HG03354 (cell line): ENCODE measurements at regions not wholly inside any gene's neighbourhood (a gene's known extent, or its start where the extent isn't known, plus 50 kb on each side); places are given as distances from the start of the nearest gene placed in this dataset.
"Not testable (repeated sequence)": the region's sequence is repeated elsewhere in the genome, so short reads cannot be mapped to it uniquely, and the experiment has no call there.

Experiments
- ATAC-seq: cut with Tn5 transposase; IDR thresholded peaks from one replicate; pipeline ENCODE4 v1.9.1; 2021; ENCODE audit warnings: mild to moderate bottlenecking; ENCODE audit not compliant: unreplicated experiment, poor library complexity, severe bottlenecking

DNA sequence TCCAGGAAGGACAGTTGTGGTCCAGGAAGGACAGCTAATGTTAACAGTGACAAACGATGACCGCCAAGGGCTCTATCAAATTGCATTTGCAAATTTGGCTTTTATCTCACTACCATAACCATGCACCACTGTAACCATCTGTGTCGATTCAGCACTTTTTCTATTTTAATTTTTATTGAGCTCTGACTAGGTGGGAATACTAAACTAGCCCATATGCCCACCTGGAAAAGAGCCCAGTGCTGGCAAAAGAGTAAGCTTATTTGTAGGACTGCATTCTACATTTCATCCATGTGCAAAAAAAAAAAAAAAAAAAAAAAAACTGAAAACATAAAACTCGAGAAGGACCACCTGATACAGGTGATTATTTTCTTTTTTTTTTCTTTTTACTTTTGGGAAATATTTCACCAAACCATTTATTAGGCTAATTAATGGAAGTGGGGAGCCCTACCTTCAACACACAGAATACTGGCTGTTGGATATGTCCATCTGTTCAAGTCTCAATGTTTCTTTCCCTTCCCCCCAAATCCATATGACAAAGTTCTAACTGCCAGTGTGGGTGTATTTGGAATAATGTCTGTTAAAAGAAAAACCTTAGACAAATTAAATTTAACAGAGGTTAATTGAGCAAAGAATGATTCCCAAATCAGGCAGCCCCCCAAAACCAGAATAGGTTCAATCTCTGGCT is 99.5 kb upstream of the MXRA5 start:
- no peak for ATAC-seq

DNA sequence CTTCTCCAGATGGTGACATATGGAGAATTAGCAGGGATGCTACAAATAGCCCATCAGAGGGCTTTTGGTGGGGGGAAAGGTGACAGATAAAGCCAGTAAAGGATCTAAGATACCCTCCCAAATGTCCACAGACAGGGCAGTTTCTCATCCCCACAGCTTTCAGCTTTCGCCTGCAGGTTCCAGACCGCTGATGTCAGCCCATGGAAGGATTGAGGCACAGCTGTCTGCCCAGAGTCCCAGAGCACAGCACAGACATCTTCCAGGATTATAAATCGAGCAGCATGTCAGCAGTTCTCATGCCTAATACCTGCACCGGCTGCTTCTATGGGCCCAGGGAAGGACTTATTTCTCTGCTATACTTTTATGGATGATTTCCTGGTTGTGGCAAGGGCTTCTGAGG is 96.7 kb upstream of the MXRA5 start:
- ATAC-seq: no peak

DNA sequence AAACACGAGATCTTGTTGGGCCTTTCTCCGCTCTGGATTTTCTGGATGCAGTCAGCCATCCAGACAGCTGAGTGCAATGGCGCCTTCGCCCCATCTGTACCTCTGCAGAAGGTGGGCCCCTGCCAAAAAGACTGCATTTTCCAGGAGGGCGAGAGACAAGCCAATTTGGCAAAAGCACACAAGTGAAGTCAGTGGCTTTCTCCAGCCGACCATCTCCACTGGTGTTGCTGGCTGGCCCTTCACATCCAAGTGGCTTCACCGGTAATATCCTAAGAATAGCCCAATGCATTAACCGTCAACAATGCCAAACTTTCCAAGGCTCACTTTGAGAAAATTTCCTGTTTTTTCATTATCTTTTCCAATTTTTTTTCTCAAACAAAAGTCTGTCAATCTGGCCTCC is 96.2 kb upstream of the MXRA5 start:
- ATAC-seq: no peak

DNA sequence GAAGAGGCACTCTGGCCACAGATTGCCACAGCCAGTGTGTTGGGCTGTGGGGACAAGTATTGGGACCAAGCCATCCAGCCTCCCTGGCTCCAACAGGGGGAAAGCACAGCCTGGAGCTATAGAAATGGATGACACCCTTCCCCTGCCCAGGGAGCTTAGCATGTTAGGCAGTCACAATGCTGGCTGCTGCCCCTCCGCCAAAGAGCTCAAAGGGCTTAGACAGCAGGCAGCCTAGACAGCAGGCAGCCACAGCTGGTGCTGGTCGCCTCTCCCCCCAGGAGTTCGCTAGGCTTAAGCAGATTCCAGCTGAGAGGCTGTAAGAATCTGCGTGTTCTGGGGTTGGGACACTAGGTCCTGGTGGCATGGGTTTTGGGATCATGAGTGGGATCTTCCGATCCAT is 94.5 kb upstream of the MXRA5 start:
- no peak for ATAC-seq

DNA sequence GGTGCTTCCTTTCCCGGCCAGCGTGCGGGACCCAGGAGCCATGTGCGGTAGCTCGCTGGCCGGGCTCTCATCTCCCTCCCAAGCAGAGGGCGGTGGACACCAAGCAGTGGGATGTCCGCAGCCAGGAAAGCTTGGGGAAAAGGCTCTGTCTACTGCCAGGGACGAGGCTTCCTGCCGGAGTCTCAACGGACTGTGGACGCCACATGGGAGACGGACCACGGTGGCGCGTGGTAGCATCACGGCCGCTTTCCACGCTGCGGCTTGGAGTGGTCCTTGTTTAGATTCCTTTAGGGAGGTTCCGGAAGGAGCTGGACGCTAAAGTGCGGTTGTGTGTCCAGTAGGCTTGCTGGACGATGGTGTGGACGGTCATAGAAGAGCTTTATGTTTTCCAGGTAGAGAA is 89.5 kb upstream of the MXRA5 start:
- ATAC-seq: not testable (repeated sequence)

DNA sequence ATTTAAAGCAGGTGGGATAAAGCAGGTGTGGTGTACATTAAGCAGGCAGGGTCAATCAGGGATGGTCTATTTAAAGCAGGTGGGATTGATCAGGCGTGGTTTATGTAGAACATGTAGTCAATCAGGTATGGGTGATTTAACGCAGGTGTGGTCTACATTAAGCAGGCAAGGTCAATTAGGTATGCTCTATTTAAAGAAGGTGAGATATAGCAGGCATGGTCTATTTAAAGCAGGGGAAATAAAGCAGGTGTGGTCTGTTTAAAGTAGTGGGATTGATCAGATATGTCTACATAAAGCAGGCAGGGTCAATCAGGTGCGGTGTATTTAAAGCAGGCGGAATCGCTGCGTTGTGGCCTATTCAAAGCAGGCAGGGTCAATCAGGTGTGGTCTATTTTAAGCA is 88.6 kb upstream of the MXRA5 start:
- ATAC-seq: no peak

DNA sequence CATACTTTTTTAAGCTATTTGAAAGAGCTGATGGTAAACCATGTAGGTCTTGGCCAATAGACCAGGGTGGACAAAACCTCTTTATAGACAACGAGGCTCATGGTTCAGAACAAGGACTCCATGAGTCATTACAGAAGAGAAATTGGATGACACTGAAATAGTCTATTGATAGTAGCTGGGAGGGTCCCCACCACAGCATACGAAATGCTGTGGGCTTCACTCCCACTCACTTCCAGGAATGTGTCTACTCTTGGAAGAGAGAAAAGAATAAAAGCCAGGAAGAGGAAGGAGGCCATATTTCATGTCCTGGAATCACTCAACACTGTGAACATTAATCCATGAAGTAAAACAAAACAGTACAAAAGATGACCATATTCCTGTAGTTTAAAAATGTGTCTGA is 82.3 kb upstream of the MXRA5 start:
- ATAC-seq: no peak

DNA sequence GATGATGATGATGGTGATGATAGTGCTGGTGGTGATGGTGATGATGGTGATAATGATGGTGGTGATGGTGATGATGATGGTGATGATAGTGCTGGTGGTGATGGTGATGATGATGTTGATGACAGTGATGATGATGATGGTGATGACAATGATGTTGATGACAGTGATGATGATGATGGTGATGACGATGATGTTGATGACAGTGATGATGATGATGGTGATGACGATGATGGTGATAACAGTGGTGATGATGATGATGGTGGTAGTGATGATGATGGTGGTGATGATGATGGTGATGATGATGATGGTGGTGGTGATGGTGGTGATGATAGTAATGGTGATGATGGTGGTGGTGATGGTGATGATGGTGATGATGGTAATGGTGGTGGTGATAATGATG is 80.1 kb upstream of the MXRA5 start:
- ATAC-seq: no peak

DNA sequence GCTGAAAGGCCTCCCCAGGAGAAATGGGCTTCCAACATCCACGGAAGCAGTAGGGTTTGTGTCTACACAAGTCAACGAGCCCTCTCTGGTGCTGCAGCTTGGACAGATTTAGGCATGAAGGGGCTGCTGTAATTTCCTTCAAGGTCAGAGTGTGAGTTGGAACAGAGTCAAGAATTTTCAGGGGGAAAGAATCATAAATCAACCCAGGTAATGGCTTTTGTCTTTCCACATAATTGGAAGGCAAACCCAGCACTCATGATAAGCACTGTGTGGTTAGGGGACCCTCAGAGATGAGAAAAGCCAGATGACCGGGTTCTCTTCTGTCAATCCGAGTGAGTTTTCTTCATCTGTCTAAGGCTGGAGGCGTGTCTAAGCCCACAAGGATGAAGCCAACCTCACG is 78.6 kb upstream of the MXRA5 start:
- no peak for ATAC-seq

DNA sequence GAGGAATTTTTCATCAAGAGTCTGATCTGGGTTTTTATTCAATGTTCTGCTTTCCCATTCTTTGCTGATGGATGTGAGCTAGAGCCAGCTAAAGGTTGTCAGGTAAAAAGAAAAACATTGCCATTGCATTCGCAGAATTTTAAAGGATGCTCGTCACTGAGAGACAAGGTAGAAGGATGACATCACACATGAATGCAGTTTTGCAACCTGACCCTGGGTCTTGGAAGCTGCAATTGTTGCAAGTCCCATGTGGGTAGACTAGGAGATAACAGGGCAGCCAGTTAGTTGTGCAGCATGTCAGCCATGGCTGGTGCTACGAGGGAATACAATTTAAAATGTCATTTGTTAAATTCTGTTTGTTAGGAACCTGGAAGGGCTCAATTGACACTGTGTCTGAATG is 73.9 kb upstream of the MXRA5 start:
- ATAC-seq: no peak

DNA sequence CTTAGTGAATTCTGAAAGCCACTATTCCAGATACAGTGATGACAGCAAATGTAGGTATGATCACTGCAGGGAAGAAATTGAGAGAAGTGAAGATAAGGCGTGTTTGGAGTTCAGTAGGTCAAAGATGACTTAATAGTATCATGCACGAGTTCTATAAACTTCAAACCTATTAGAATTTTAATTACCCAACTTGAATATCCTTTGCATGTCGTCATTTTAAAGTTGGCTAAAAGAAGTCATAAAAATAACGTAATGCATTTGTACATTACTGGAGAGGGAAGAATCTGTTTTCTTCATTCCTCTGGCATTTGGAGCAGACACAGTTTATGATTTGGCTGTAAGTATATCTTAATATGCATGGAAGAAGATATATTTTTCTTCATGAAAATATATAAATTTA is 68.6 kb upstream of the MXRA5 start:
- no peak for ATAC-seq

DNA sequence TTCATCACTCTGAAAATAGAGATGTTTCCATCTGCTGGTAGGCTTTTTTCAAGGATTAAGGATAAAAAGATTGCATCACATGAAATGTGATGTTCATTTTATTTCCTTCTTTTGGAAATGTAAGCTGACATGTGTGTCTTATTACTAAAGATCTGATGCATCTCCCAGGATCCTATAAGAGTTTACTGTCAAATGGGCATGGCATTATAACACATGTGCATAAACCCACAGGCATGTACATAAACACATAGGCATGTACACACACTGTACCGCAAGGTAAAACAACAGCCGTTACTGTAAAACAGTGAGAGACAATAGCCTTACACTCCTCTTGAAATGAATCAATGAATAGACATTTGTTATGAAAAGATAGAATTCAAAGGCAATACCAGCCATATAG is 65.2 kb upstream of the MXRA5 start:
- ATAC-seq: not testable (repeated sequence)

DNA sequence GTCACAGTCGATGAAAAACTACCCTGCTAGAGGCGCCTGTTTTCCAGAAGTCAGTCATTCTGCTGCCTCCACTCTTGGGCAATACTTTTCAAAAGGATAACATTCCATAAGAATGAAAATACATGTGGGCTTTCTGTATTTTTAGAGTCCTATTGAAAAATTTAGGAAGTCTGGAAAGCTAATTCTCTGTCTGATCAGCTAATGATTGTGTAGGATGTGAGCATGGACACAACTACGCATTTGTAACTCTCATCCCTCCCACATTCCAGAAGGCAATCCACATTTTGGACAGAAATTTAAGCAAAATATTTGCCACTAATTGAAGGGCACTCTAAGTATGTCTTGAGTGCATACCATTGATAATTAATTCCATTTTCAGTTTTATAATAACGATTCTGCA is 63.5 kb upstream of the MXRA5 start:
- not testable (repeated sequence) for ATAC-seq

DNA sequence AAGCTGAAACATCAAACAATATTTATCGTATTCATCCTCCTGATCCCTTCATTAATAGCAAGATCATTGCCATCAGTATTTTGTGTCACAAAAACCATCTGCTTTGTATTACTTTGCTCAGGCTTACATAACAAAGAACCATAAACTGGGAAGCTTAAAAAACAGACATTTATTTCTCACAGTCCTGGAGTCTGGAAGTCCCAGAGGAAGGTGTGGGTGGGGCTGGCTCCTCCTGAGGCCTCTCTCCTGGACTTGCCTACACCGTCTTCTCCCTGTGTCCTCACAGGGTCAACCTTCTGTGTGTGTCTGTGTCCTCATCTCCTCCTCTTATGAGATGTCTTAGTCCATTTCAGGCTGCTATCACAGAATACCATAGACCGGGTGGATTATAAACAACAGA is 61.3 kb upstream of the MXRA5 start:
- no peak for ATAC-seq

DNA sequence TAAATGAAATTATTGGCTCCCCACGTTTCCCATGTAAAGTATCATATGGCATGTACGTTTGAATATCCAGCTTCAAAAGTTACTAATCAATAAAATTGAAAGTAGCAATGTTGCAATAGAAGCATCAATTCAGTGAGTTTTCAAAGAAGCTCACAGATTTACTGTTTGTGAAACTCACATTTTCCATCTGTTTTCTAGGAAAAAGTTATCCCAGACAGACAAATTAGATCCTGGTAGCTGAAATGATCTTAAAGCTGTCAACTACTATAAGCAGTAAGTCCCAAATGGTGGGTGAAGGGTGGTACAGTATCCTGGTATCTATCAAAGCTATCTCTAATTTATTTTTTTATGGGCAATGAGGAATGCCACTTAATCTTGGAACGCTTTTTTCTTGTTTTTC is 60.7 kb upstream of the MXRA5 start:
- ATAC-seq: no peak

DNA sequence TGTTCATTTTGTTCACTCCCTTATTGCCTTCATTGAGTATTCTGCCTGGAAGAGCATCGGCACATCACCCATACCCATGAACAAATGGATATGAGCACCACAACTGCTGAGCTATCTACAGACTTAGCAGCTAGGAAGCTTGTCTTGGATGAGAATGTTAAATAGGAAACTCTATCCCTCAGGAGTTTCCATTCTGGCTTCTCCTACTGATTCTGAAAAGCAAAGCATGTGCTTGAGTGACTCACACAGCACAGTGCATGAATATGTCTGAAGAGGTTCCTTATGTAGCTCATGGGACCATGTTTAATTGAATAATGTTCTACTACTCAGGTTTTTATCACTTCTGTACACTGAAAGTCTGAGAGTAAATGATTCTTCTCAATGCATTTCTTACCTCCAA is 57.3 kb upstream of the MXRA5 start:
- no peak for ATAC-seq
